Activated B cell treated with CpG ODN at 0.5 μM for 24 hours (primary cell): ENCODE measurements at regions not wholly inside any gene's neighbourhood (a gene's known extent, or its start where the extent isn't known, plus 50 kb on each side); places are given as distances from the start of the nearest gene placed in this dataset.

Source experiments
- ATAC-seq: fragments of 200-7000 bp; cut with Tn5 transposase; one replicate; pipeline ENCODE4 v1.10.0; 2021; ENCODE audit warnings: low read depth, mild to moderate bottlenecking, moderate library complexity
- CTCF ChIA-PET: fragments of 350-600 bp; sonication (Branson Sonifier 250); formaldehyde crosslinking; loops from one replicate; lab custom pipeline; 2021; ENCODE audit warnings: antibody characterized with exemption; lab: Charles Lee
- POLR2A ChIA-PET: fragments of 350-600 bp; sonication (Branson Sonifier 250); formaldehyde crosslinking; loops from one replicate; lab custom pipeline; 2021; ENCODE audit warnings: antibody characterized with exemption; lab: Charles Lee
- DNase-seq: peaks from one replicate; pipeline ENCODE4 v3.0.0; 2022
- H3K27ac Mint-ChIP-seq: one replicate; pipeline ENCODE4 v1.8.0; 2020; ENCODE audit warnings: mixed read lengths
- H3K27me3 Mint-ChIP-seq: one replicate; pipeline ENCODE4 v1.8.0; 2021; ENCODE audit warnings: mixed read lengths
- H3K36me3 Mint-ChIP-seq: one replicate; pipeline ENCODE4 v1.8.0; 2021; ENCODE audit warnings: low read depth, mixed read lengths
- H3K4me1 Mint-ChIP-seq: one replicate; pipeline ENCODE4 v1.8.0; 2021; ENCODE audit warnings: mixed read lengths
- H3K4me3 Mint-ChIP-seq: one replicate; pipeline ENCODE4 v1.8.0; 2020; ENCODE audit warnings: mild to moderate bottlenecking, mixed read lengths
- H3K9me3 Mint-ChIP-seq: one replicate; pipeline ENCODE4 v1.8.0; 2020; ENCODE audit warnings: mixed read lengths
- CTCF ChIP-seq: fragments of 200-600 bp; IDR thresholded peaks from one replicate; pipeline ENCODE4 v1.8.0; 2022; ENCODE audit warnings: antibody characterized with exemption, mild to moderate bottlenecking
- intact Hi-C: fragments of 100-400 bp; cut with micrococcal nuclease; formaldehyde crosslinking; loops from one replicate; pipeline ENCODE4 v1.15.1; 2024

GRCh38 chrY:19124609-19125008 is 351.1 kb upstream of the HSFY2 start:
- H3K4me1 Mint-ChIP-seq: peaks cover 8% of the 10 kb centered on the region
- POLR2A ChIA-PET: no interaction called here
- intact Hi-C loops: no loop called here

GRCh38 chrY:19122450-19122849 is 348.9 kb upstream of the HSFY2 start:
- ChIA-PET POLR2A (no interaction called here), CTCF (no interaction called here)
- peaks cover 8% of the 10 kb centered on the region for H3K4me1 Mint-ChIP-seq
- TF ChIP-seq CTCF: no peak
- H3K4me3 Mint-ChIP-seq: no peak overlapping the region
- H3K27ac Mint-ChIP-seq: no peak overlapping the region
- intact Hi-C loops: no loop called here
- no peaks in the 10 kb centered on the region for H3K27me3 Mint-ChIP-seq
- ATAC-seq: no peak
- no peak for DNase-seq
- no peaks in the 10 kb centered on the region for H3K9me3 Mint-ChIP-seq
- no peaks in the 10 kb centered on the region for H3K36me3 Mint-ChIP-seq

More at GRCh38 chrY:19124609-19125008, 351.1 kb upstream of the HSFY2 start:
- no peak for ATAC-seq
- no peak overlapping the region for H3K4me3 Mint-ChIP-seq
- H3K27me3 Mint-ChIP-seq: no peaks in the 10 kb centered on the region
- H3K9me3 Mint-ChIP-seq: no peaks in the 10 kb centered on the region
- CTCF ChIA-PET: no interaction called here
- no peak for DNase-seq
- TF ChIP-seq CTCF: no peak
- no peaks in the 10 kb centered on the region for H3K36me3 Mint-ChIP-seq
- no peak overlapping the region for H3K27ac Mint-ChIP-seq

GRCh38 chrY:19098349-19098748 is 324.8 kb upstream of the HSFY2 start:
- no peak for DNase-seq
- Mint-ChIP-seq H3K27ac (no peak overlapping the region), H3K4me3 (no peak overlapping the region), H3K9me3 (no peaks in the 10 kb centered on the region), H3K36me3 (no peaks in the 10 kb centered on the region), H3K4me1 (no peaks in the 10 kb centered on the region), H3K27me3 (no peaks in the 10 kb centered on the region)
- ChIA-PET POLR2A (no interaction called here), CTCF (no interaction called here)
- intact Hi-C loops: no loop called here
- ATAC-seq: no peak
- no peak for TF ChIP-seq CTCF

DNA sequence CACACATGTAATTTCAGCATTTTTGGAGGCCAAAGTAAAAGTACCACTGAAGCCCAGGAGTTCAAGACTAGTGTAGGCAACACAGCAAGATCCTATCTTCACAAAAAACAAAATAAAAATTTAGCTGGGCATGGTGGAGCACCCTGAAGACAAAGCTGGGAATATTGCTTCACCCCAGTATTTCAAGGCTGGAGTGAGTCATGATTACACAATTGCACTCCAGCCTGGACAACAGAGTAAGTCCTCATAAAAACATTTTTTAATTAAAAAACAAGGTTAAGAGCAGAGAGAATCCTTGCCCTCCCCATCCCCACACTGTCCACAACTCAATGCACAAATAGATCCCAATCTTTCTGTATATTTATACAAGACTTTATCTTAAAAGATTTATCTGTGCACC is 321.9 kb upstream of the HSFY2 start:
- H3K4me1 Mint-ChIP-seq: no peaks in the 10 kb centered on the region
- intact Hi-C loops: no loop called here
- DNase-seq: no peak
- TF ChIP-seq CTCF: no peak
- ChIA-PET POLR2A (no interaction called here), CTCF (no interaction called here)
- H3K27me3 Mint-ChIP-seq: no peaks in the 10 kb centered on the region
- H3K4me3 Mint-ChIP-seq: no peak overlapping the region
- H3K36me3 Mint-ChIP-seq: no peaks in the 10 kb centered on the region
- ATAC-seq: no peak
- no peaks in the 10 kb centered on the region for H3K9me3 Mint-ChIP-seq
- H3K27ac Mint-ChIP-seq: no peak overlapping the region

GRCh38 chrY:19083006-19083405 is 309.5 kb upstream of the HSFY2 start:
- Mint-ChIP-seq H3K4me3 (no peak overlapping the region), H3K4me1 (no peaks in the 10 kb centered on the region), H3K36me3 (no peaks in the 10 kb centered on the region), H3K9me3 (no peaks in the 10 kb centered on the region), H3K27me3 (no peaks in the 10 kb centered on the region), H3K27ac (no peak overlapping the region)
- CTCF ChIA-PET: no interaction called here
- DNase-seq (no peak), ATAC-seq (no peak)
- POLR2A ChIA-PET: no interaction called here
- intact Hi-C loops: no loop called here
- no peak for TF ChIP-seq CTCF
